ENCODE measurements at regions not wholly inside any gene's neighbourhood (a gene's known extent, or its start where the extent isn't known, plus 50 kb on each side); places are given as distances from the start of the nearest gene placed in this dataset.

GRCh38 chr6:26257272-26257671 is 107.7 kb upstream of the BTN3A2 start:
- ChIA-PET POLR2A (interaction anchor here (1.3 to 2.4 kb wide), 3 partner anchors 15 to 40 kb away, joined by 3 to 12 read pairs (median 6); a partner anchor contains a TSS), CTCF (interaction anchor here (3.1 kb wide), 1 partner anchor 13 kb away, joined by 11 read pairs; a partner anchor contains a TSS)
- Histone ChIP-seq H3K27me3 (ENCODE audit: control insufficient read depth in 1 of 2, insufficient read depth in 2 of 2, low read length in 2 of 2) (no peaks in the 10 kb centered on the region), H3K27ac (ENCODE audit: low read depth in 1 of 2, low read length in 2 of 2) (no peak overlapping the region), H3K4me1 (ENCODE audit: insufficient read depth, low read length) (peaks cover 6% of the 10 kb centered on the region), H3K36me3 (ENCODE audit: insufficient read depth, low read length) (no peaks in the 10 kb centered on the region), H3K4me3 (ENCODE audit: low read length) (no peak overlapping the region), H3K9me3 (ENCODE audit: control insufficient read depth in 1 of 2, insufficient read depth in 1 of 2, low read length in 2 of 2) (no peaks in the 10 kb centered on the region)
- H3K9me3 Mint-ChIP-seq: no peaks in the 10 kb centered on the region
- H3K36me3 Mint-ChIP-seq (ENCODE audit: low read depth): no peaks in the 10 kb centered on the region
- no peak overlapping the region for H3K27ac Mint-ChIP-seq
- TF ChIP-seq CTCF (IDR thresholded peaks at IDR 0.05): no peak
- no peak overlapping the region for H3K4me3 Mint-ChIP-seq
- no peaks in the 10 kb centered on the region for H3K27me3 Mint-ChIP-seq
- no peak for DNase-seq
- intact Hi-C loops (cut with DNase I, micrococcal nuclease): no loop called here
- H3K4me1 Mint-ChIP-seq (ENCODE audit: low read depth): peaks cover 18% of the 10 kb centered on the region
- no peak for ATAC-seq (ENCODE audit: poor library complexity)

- Histone ChIP-seq H3K27me3 (ENCODE audit: control insufficient read depth in 1 of 2, insufficient read depth in 2 of 2, low read length in 2 of 2) (no peaks in the 10 kb centered on the region), H3K27ac (ENCODE audit: low read depth in 1 of 2, low read length in 2 of 2) (no peak overlapping the region), H3K4me1 (ENCODE audit: insufficient read depth, low read length) (peaks cover 3% of the 10 kb centered on the region), H3K4me3 (ENCODE audit: low read length) (no peak overlapping the region), H3K9me3 (ENCODE audit: control insufficient read depth in 1 of 2, insufficient read depth in 1 of 2, low read length in 2 of 2) (no peaks in the 10 kb centered on the region), H3K36me3 (ENCODE audit: insufficient read depth, low read length) (no peaks in the 10 kb centered on the region)
- Mint-ChIP-seq H3K36me3 (ENCODE audit: low read depth) (no peaks in the 10 kb centered on the region), H3K4me3 (no peak overlapping the region), H3K27ac (no peak overlapping the region), H3K9me3 (no peaks in the 10 kb centered on the region), H3K4me1 (ENCODE audit: low read depth) (peaks cover 6% of the 10 kb centered on the region), H3K27me3 (no peaks in the 10 kb centered on the region)
- ChIA-PET POLR2A (interaction anchor here (1.3 to 6.5 kb wide), 5 partner anchors 7 to 42 kb away, joined by 3 to 32 read pairs (median 8); a partner anchor contains a TSS), CTCF (interaction anchor here (3.1 kb wide), 1 partner anchor 12 kb away, joined by 11 read pairs; a partner anchor contains a TSS)
- TF ChIP-seq CTCF (IDR thresholded peaks at IDR 0.05): no peak
- DNase-seq (no peak), ATAC-seq (ENCODE audit: poor library complexity) (no peak)
- intact Hi-C loops (cut with DNase I, micrococcal nuclease): no loop called here
Measured at GRCh38 chr6:26258212-26258977, 106.6 kb upstream of the BTN3A2 start.

- no peak for DNase-seq
- Mint-ChIP-seq H3K4me3 (no peak overlapping the region), H3K27me3 (no peaks in the 10 kb centered on the region), H3K9me3 (no peaks in the 10 kb centered on the region), H3K4me1 (ENCODE audit: low read depth) (no peaks in the 10 kb centered on the region), H3K36me3 (ENCODE audit: low read depth) (no peaks in the 10 kb centered on the region), H3K27ac (no peak overlapping the region)
- no peaks in the 10 kb centered on the region for H3K27me3 ChIP-seq (ENCODE audit: control insufficient read depth in 1 of 2, insufficient read depth in 2 of 2, low read length in 2 of 2)
- no peak overlapping the region for H3K4me3 ChIP-seq (ENCODE audit: low read length)
- H3K36me3 ChIP-seq (ENCODE audit: insufficient read depth, low read length): no peaks in the 10 kb centered on the region
- no peak for TF ChIP-seq CTCF (IDR thresholded peaks at IDR 0.05)
- H3K27ac ChIP-seq (ENCODE audit: low read depth in 1 of 2, low read length in 2 of 2): no peak overlapping the region
- ChIA-PET POLR2A (interaction anchor here (0.7 to 6.5 kb wide), 4 partner anchors 9 to 56 kb away, joined by 3 to 32 read pairs (median 7); a partner anchor contains a TSS), CTCF (interaction anchor here (1.1 to 1.2 kb wide), 2 partner anchors 10 to 25 kb away, joined by 3 to 4 read pairs; a partner anchor contains a TSS)
- H3K9me3 ChIP-seq (ENCODE audit: control insufficient read depth in 1 of 2, insufficient read depth in 1 of 2, low read length in 2 of 2): no peaks in the 10 kb centered on the region
- H3K4me1 ChIP-seq (ENCODE audit: insufficient read depth, low read length): no peaks in the 10 kb centered on the region
- intact Hi-C loops (cut with DNase I, micrococcal nuclease): no loop called here
- ATAC-seq (ENCODE audit: poor library complexity): no peak
Measured at GRCh38 chr6:26260110-26260637, 104.8 kb upstream of the BTN3A2 start.

Measured in CD4-positive, alpha-beta T cell (primary cell).